Coronary artery (tissue), 2 donors: ENCODE measurements at regions not wholly inside any gene's neighbourhood (a gene's known extent, or its start where the extent isn't known, plus 50 kb on each side); places are given as distances from the start of the nearest gene placed in this dataset.

Source experiments
- DNase-seq: peaks from one replicate; pipeline ENCODE4 v3.0.0-alpha.2; 2017; ENCODE audit warnings: low spot score
- H3K27ac ChIP-seq, 2 donors: fragments of 200-600 bp; sonication (generic); one replicate each; pipeline ENCODE4 v1.5.1; 2016 to 2019
- H3K4me3 ChIP-seq: fragments of 200-600 bp; sonication (generic); 2 replicates; pipeline ENCODE4 v1.5.1; 2016; ENCODE audit warnings: mild to moderate bottlenecking, moderate library complexity
- CTCF ChIP-seq: fragments of 200-600 bp; sonication (generic); IDR thresholded peaks from one replicate; pipeline ENCODE4 v1.5.1; 2019; ENCODE audit warnings: antibody characterized with exemption

DNA sequence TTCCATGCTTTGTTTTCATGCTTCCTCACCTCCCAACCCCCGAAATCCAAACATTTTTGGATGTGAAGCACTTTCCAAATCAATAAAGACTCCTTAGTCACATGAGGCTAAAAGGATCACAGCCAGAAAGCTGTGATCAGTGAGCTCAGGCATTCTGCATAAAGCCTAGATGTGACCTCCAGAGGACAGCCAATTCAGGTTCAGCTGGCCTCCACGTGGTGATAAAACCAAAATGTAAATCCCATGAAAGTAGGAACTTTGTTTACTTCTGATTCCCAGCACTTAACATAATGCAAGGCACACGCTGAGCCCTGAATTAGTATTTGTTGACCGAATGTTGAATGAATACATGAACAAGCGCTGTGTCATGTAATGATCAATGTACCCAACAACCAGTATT is 249.5 kb upstream of the EOMES start:
- no peak for TF ChIP-seq CTCF

DNA sequence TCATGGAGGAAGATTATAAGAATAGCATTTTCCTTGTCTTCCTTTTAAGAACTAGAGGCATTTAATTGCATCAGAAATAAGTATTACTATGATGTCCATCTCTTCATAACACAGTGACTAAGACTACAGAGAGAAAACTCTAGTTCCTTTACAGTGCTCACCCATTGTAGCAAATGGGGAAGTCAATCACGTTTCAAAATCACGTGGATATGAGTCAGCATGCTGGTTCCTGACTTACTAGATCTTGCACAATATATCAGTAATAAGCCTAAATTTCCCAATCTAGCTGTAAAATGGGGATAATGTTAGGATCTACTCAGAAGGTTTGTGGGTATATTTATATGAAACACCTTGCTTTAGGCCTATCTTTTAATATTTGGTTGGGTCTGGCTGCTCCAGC is 254.8 kb upstream of the EOMES start:
- no peak for TF ChIP-seq CTCF
- DNase-seq = no peak

More for the DNA sequence above, 249.5 kb upstream of the EOMES start:
- Histone ChIP-seq H3K27ac (no peak overlapping the region), H3K4me3 (no peak overlapping the region)
- no peak for DNase-seq

DNA sequence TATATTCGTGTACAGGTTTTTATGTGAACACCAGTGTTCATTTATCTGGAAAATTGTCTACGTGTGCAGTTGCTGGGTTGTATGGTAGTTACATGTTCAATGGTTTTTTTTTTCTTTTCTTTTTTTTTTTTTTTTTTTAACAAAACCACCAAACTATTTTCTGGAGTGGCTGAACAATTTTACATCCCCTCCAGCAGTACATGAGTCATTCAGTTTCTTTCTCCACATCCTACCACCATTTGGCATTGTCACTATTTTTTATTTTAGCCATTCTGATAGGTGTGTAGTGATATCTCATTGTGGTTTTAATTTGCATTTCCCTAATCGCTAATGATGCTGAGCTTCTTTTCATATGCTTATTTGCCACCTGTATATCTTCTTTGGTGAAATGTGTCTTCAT is 256.3 kb upstream of the EOMES start:
- Histone ChIP-seq H3K27ac (no peak overlapping the region), H3K4me3 (no peak overlapping the region)
- DNase-seq = no peak
- TF ChIP-seq CTCF = no peak

More for the DNA sequence above, 254.8 kb upstream of the EOMES start:
- Histone ChIP-seq H3K4me3 (no peak overlapping the region), H3K27ac (no peak overlapping the region)

GRCh38 chr3:27985369-27986035 is 255.9 kb upstream of the CMC1 start:
- no peak for DNase-seq
- TF ChIP-seq CTCF = no peak

DNA sequence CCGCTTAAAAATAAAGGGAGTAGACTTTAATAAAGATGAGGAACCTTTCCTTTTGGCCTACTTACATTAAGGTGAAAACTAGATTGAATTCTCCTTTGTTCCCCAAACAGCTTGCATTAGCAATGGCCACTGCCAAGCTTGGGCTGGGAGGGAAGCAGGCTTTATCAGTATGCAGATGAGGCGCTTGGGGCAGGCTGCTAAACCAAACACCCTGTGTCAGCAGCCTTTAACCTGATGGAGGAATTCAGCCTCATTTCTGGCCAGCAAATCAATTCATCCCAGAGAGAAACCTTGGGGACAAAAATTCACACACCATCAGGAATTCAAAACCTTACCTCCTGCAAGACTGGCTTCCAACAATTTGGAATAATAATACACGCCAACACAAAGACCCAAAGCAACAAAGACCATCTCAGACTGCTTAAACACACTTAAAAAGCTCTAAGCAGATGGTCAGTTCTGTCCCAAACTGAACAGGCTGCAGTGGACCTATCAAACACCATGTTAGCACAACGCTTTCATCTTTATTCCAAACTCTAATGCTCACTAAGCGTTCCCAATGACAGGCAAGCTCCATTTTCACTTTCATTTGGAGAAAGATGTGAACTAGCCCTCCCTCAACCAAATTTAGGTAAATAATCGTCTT is 255.1 kb upstream of the CMC1 start:
- Histone ChIP-seq H3K4me3 (no peak overlapping the region), H3K27ac (no peak overlapping the region)
- no peak for DNase-seq
- TF ChIP-seq CTCF = no peak

More at GRCh38 chr3:27985369-27986035, 255.9 kb upstream of the CMC1 start:
- Histone ChIP-seq H3K4me3 (no peak overlapping the region), H3K27ac (no peak overlapping the region)

DNA sequence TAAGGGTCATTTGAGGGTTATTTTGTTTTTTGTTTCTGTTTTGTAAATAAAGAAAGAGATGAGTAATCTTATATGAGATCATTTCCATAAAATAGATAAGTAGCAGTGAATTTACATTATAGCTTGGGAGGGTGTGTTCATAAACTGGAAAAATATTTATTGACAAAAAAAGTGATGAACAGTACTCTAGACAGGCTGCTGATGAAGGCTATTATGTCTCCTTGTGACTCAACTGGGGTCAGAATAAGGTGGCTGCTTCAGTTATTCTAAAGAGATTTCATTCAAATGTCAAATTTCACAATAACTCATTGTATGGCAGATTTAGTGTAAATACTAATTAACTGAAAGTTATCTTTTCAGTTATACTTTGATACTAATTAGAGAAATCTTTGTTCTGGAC is 251.1 kb upstream of the CMC1 start:
- no peak for DNase-seq
- Histone ChIP-seq H3K27ac (no peak overlapping the region), H3K4me3 (no peak overlapping the region)
- TF ChIP-seq CTCF = no peak

GRCh38 chr3:27990837-27991236 is 250.6 kb upstream of the CMC1 start:
- no peak for TF ChIP-seq CTCF
- Histone ChIP-seq H3K4me3 (no peak overlapping the region), H3K27ac (no peak overlapping the region)
- DNase-seq = no peak
